NCI-H446 treated with DMSO at 0.1 percent for 48 hours (cell line): ENCODE measurements at regions not wholly inside any gene's neighbourhood (a gene's known extent, or its start where the extent isn't known, plus 50 kb on each side); places are given as distances from the start of the nearest gene placed in this dataset.
A peak's percentile ranks its signal among the peaks of the same experiment; 100 is the strongest.

Source experiments
- DNase-seq: peaks from one replicate; lab custom pipeline; 2025; lab: John Stamatoyannopoulos, UW

GRCh38 chr4:116427666-116428065 lies 657.7 kb downstream of the TRAM1L1 start:
- no peak for DNase-seq

GRCh38 chr4:116413222-116413621 lies 672.2 kb downstream of the TRAM1L1 start:
- no peak for DNase-seq

DNA sequence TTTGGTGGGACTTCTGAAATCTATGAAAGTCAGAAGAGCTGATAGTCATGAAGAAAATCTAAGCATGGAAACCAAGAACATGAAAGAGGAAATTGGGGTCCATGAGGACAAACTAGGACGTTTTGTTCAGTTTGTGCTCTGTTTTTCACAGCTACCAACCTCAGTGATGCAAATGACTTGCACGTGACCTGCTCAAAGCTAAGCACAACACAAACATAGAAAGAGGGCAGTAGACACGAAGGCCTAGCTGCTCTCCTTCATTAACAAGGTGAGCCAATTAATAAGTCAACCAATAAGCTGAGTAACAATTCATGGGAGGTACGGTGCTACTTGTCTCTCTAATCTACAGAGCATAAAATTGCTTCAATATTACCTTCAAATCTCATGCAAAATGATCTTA lies 684.1 kb downstream of the TRAM1L1 start:
- no peak for DNase-seq

DNA sequence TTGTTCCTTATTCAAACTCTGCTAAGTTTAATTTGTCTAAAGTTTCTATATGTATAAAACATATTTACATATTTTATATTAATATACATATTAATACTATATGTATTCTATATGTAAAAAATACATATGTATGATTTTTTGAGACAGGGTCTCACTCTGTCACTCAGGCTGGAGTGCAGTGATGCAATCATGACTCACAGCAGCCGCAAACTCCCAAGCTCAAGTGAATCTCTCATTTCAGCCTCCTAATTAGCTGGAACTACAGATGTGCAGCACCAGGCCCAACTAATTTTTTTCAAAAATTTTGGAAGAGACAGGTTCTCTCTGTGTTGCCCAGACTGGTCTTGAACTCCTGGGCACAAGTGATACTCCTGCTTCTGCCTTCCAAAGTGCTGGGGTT lies 684.9 kb downstream of the TRAM1L1 start:
- no peak for DNase-seq

DNA sequence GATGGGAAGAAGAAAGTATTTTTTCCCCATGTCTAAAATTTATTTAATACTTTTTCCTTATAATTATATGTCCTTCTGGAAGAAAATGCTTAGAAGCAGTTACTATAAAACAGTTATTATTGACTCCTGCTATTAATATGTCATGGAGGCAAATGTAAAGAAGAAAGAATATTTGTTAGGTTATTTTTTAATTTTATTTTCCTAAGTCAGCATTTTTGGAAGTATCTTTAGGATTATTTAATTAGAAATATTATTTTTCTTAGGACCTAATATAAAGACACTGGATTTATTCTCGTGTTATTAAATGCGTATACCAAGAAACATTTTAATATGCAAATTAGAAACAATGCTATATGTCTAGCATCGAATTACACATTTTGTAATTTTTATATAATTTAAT lies 687.7 kb downstream of the TRAM1L1 start:
- DNase-seq, result no peak

DNA sequence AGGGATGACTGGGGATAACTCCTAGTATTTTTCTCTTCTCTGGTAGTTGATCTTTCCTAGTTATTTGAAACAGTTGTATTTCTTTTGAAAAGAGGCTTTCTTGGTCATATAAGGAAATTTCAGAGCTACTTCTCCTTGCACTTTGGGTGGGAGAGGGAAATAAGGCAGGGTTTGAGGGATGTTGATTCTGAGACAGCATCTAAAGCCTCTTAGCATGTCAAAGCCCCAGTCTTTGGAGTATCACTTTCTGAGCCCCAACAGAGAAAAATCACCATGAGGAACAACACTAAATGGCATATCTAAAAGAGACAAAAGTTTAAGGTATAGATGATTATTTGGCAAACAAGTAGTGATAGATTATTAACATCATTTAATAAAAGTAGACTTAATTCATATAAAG lies 688.1 kb downstream of the TRAM1L1 start:
- DNase-seq, result no peak

DNA sequence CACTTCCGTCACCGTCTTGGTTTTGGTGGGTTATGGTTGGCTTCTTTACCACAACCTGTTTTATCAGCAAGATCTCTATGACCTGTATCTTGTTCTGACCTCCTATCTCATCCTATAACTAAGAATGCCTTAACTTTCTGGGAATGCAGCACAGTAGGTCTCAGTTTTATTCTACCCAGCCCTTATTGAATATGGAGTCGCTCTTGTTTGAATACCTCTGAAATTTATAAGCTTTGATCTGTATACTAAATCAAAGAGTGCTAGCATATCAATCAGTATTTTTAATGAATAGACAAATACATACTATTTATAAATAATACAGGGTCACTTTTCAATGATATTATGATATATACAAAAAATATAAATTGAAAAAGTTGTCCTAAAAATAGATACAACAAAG lies 690.0 kb downstream of the TRAM1L1 start:
- DNase-seq, result no peak

DNA sequence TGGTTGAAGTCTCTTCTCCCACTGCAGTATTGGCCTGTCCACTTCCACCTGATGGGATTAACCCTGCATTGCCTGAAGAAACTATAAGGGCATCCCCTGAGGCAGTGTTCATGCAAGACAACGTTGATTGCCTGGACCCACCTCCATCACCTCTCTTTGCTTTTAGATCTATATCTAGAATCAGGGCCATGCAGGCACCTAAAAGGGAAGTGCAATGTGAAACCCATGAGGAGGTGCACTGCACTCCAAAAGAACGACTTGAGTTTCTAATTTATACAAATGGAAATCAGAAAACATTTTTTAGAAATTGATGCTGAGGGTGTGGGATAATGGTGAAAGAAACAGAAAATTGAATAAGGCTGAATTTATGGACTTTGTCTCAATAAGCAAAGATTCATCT lies 694.4 kb downstream of the TRAM1L1 start:
- no peak for DNase-seq

- DNase-seq, result no peak
These were observed 696.2 kb downstream of the TRAM1L1 start for GRCh38 chr4:116389139-116389538.

DNA sequence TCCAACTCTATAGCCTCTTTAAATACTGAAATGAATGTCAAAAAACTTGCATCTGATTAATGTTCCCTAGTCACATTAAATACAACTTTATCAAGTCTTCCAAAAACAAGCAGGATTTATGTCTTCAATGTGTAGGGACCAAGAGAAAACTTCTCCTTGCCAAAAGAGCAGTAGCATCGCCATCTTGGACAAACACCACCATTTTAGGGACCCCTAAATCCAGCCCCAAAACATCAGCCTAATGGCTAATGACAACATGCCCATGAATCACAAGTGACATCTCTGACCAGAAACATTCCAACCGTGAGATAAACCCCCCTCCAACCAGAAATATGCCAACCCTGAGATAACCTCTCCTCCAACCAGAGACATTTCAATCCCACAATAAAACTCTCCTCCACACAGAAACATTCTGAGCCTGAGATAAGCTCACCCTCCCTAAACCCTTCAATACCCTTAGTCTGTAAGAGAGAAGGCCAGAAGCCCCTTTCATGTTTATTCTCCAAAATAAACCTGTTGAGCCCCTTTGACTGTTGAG lies 697.4 kb downstream of the TRAM1L1 start:
- no peak for DNase-seq

GRCh38 chr4:116386856-116387255 lies 698.5 kb downstream of the TRAM1L1 start:
- DNase-seq, result no peak

GRCh38 chr4:116385583-116385982 lies 699.8 kb downstream of the TRAM1L1 start:
- no peak for DNase-seq

GRCh38 chr4:116374815-116375214 lies 710.6 kb downstream of the TRAM1L1 start:
- no peak for DNase-seq

DNA sequence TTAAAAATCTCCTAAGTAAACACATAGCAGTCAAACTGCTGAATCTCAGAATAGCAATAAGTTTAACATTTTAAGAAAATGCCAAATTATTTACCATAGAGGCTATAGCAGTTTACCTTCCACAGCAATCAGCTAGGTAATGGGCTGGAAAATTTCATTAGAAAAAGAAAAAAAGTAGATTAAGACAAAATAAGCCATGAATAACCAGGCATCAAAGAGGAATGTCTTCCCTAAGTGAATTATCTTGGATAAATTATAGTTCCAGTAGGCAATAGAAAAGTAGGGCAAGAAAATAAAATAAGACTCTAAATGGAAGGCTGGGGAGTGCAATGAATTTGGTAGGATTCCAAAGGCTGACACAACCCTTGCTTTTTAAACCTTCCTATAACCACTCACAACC lies 722.8 kb downstream of the TRAM1L1 start:
- no peak for DNase-seq

DNA sequence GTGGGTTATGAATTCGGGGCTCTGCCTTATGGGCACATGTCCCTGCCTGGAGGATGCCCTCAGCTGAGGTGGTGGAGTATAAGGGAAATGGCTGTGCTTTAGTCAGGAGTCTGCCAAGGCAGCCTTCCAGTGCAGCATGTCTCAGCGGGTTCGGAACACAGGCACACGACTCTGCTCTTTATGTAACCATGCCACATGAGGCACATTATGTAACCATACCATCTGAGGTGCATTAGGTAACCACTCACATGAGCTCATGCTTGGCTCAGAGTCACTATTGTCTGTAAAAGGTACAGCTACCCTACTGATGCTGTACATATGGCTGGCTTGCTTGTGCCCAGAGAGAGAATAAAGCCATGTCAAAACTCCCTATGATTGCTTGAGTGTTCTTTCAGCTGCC lies 723.6 kb downstream of the TRAM1L1 start:
- DNase-seq, result peak; percentile 100

DNA sequence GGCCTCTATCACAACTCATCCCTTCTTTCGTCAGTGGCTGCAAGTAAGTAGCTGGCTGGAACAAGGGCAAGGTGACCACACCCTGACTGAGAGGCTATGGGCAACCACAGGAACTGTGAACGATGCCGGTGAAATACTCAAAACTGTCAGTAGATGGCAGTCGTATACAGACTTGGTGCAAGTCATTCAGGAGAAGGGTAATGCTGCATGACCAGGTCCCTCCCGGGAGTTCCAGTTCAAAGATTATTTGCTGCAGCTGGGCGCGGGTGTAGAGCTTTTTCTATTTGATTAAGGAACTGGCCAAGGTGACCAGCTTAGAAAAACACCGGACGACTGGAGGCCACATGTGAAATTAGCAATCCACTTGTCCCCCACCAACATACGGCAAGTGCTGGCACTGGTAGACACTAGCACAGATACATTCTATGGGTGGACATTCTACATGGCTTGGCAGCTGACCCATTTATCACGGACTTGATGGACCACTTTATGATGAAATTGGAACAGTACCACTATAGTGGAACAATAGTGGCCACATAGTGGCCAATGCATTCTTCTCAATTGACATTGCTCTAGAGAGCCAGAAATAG lies 726.6 kb downstream of the TRAM1L1 start:
- peak; percentile 96 for DNase-seq

DNA sequence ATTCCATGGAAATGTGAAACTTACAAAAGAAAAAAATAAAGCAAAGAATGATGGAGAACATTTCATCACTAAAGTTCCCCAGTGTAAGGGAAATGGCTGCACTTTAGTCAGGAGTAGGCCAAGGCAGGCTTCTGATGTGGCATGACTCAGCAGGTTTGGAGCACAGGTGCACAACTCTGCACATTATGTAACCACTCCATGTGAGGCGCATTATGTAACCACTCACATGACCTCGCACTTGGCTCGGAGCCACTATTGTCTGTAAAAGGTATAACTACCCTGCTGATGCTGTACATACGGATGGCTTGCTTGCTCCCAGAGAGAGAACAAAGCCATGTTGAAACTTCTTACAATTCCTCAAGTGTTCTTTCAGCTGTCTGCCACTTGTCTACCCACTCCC lies 727.6 kb downstream of the TRAM1L1 start:
- peak; percentile 100 for DNase-seq

DNA sequence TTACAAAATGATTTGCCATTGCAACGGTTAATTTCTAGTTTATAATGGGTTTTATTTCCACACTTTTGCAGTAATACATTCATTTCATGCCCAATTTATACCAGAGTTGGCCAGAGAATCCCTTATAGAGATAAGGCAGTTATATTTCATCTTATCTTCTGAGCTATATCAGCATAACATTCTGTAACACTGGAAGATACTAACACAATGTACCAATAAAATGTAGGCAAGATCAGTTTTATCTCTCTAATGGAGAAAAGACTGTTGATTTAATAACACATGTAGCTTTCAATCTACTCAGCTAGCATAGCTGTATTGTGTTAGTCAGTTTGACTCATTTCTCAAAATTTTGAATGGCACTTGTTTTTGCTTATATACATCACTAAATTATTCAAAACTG lies 738.6 kb downstream of the TRAM1L1 start:
- no peak for DNase-seq

GRCh38 chr4:116343809-116344208 lies 741.6 kb downstream of the TRAM1L1 start:
- DNase-seq, result peak; percentile 81

- no peak for DNase-seq
These were observed 743.2 kb downstream of the TRAM1L1 start for GRCh38 chr4:116342143-116342542.

- DNase-seq, result no peak
These were observed 752.9 kb downstream of the TRAM1L1 start for GRCh38 chr4:116332508-116332907.

- no peak for DNase-seq
These were observed 757.0 kb downstream of the TRAM1L1 start for GRCh38 chr4:116328261-116328860.

- no peak for DNase-seq
These were observed 761.8 kb downstream of the TRAM1L1 start for GRCh38 chr4:116323606-116324005.

DNA sequence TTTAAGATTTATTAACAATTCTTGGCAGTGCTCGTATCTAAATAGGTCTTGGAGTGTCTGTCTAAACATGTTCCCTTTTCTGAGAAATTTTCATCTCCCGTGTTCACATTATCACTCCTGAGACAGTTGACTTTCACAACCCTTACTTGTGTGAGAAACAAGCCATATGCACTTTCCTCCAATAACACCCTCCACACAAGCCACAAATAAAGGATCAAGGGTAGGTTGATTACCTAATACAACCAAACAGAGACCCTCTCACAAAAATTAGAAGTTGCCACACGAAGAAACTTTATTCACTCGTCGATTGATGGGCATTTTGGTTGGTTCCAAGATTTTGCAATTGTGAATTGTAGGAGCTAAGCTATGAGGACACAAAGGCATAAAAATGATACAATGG lies 763.9 kb downstream of the TRAM1L1 start:
- DNase-seq, result no peak
